Left kidney (tissue), 1 donor: ENCODE measurements at regions not wholly inside any gene's neighbourhood (a gene's known extent, or its start where the extent isn't known, plus 50 kb on each side); places are given as distances from the start of the nearest gene placed in this dataset.

Experiments
- DNase-seq: peaks from one replicate; pipeline ENCODE4 v3.0.0-alpha.2; 2013

DNA sequence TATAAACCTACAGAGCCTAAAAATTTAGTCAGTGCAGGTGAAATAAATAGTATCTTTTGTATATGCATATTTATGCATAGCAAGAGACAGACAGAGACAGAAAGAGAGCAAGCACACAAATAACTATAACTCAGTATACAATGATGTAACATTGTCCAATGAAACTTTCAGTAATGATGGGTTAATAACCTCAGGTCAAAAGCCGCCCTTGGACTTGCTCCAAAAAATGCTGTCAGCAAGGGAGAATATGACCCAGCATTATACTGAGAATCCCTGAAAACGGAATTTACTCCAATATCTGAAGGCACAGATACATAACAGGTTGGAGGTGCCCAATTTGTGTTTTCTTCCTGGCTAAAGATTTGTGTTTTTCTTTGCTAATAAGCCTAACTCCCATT, 590.6 kb upstream of the NOX3 start:
- DNase-seq = no peak

DNA sequence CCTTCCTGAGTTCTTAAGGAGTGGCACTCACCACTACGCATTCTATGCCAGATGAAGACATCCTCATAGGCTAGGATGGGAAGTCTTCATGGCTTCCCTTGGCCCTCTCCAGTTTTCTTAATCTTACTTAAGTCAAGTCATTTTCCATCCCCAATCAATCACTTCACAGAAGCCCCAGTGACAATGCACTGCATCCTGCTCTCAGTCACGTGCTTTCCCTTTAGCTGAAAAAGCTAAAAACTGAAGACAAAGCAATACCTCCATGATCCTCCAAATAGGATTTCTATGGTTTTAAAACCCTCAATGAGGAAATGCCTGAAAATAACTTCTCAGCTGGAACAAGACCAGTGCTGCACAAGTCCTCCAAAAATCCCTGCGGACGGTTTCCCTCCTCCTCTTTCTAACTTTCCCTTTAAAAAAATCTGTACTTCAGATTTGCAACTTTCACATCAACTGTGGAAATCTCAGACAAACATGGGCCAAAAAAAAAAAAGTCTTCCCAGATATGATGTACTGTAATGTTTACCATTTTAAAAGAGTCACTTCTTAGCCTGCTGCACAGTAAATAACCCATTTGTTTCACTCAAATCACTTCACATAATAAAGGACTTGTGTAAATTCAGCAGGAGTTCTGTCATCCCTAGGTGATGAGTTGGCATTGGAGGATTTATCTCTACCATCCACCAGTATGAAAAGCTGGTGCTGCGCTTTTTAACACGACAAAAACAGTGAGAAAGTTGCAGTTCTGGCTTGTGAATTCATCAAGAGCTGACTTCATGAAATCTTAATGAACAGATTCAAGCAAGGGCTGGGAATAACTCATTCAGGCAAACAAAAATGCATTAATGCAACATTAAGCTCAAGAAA, 590.0 kb upstream of the NOX3 start:
- no peak for DNase-seq

DNA sequence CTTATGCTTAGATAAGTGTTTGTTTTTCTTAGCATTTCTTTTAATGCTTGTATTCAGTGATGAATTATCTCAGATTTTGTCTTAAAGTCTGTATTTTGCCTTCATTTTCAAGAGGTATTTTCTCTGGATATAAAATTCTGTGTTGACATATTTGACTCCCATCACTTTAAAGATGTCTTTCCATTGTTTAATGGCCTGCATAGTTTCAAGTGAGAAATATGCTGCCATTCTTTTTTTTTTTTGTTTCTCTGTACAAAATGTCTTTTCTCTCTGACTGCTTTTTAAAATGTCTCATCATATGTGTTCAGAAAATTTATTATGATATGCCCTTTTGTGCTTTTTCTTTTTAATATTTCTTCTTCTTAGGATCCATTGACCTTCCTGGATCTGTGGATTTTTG, 578.0 kb upstream of the NOX3 start:
- no peak for DNase-seq

DNA sequence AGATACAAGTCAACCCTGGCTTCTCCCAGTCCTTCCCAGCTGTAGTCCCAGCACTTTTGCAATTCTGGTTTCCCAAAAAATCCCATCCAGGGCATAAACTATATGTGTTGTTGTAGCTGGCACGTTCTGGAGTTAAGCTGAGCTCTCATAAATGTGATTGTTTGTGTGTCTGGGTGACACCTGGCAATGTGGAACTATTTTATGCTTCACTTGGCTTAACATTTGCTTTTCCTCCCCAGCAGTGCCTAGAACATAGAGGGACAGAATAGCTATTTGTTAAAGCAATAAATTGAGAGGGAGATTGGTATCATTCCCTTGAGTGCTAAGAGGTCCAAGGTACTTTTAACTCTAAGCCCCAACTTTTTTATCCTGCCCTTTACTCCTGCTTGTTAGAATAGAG, 575.9 kb upstream of the NOX3 start:
- DNase-seq = no peak

DNA sequence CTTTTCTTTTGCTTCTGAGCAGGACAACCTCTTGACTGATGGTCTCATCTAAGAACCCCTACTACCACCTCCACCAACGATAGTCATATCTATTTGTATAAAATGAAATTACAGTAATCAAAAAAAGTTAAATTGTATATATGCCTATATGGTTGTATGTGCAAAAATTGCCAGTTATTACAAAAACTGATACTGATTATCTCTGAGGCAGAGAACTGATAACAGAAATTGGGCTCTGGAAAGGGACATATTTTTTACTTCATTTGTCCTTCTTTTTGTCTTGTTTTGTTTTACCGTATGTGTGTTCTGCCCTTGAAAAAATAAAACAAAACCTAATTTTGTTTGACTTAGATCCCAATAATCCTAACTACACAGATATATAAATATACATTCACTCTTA, 574.4 kb upstream of the NOX3 start:
- no peak for DNase-seq

DNA sequence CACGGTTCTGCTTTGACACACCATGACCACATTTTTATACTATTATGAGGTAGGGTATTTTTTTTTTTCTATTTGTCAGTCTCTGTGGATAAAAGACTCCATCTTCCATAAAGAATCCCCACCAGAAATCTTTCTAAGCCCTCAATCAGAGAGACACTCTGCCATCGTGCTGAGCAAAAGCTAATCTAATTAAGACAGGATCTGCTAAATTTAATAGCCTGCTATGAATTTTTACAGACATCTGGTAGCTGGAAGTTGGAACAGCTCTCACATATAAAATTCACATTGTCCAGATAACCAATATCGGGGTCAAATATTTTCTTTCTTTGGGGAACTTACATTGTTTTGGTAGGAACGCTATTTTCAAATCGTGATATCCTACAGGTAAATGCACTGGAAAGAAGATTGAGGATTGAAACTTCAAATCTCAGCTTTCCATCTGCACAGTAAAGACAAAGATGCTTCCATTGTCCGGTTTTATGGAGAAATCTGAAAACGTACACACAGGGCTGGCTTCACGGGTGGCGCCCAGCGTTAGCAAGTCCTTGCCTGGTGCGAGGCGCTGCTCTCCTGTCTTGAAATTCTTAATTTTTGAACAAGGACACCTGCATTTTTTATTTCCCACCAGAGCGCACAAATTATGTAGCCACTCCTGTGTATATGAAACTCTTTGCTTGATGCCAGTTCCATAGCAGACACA, 573.8 kb upstream of the NOX3 start:
- no peak for DNase-seq

DNA sequence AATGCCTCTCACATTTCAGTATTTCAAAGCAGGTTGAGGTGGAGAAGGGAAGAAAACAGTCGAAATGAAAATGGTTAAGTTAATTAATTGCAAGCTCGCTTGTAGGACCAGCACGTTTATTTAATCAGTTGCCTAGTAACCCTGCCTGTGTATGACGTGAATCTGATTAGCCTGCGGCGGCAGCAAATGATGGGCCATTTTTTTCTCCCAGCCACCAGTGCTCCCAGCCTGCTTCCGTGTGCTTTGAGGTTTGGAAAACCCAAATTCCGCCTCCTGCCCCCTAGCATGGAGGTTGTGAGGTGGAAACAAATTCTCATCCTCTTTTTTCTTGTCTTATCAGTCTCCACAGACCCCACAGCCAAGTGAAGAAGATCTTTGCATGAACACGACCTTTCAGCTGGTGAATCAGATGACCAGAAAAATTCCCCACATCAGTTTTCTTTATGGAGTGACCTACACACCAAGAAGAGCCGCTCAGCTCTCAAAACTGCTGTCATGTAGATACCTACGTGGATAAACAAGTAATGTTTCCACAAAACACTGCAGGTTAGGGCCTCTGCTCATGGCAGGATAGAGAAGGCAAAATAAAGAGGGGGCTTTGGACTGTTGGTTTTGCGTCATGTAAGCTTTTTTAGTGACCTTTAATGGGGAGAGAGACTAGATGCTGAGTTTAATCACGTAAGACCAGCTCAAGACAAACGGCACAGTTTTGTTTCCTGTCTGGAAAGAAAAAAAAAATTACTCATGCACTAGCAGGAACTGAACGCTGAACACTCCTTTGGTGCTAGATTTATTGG, 572.9 kb upstream of the NOX3 start:
- DNase-seq = peak; percentile 46

DNA sequence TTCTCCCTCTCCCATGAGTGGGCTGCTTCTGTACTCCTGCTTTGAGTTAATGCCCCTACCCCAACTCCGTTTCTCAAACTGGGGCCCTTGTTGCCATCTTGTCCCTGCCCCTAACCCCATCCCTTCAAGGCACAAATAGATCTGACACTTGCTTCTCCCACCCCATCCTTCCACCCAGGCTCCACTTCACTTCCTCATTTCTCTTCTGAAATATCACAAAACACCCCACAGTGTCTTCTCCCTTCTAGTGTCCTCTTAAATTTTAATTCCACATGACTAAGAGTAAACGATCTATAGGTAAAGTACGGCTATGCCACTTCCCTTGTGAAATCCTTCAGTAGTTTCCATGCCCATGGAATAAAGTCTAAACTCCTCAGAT, 571.6 kb upstream of the NOX3 start:
- no peak for DNase-seq

DNA sequence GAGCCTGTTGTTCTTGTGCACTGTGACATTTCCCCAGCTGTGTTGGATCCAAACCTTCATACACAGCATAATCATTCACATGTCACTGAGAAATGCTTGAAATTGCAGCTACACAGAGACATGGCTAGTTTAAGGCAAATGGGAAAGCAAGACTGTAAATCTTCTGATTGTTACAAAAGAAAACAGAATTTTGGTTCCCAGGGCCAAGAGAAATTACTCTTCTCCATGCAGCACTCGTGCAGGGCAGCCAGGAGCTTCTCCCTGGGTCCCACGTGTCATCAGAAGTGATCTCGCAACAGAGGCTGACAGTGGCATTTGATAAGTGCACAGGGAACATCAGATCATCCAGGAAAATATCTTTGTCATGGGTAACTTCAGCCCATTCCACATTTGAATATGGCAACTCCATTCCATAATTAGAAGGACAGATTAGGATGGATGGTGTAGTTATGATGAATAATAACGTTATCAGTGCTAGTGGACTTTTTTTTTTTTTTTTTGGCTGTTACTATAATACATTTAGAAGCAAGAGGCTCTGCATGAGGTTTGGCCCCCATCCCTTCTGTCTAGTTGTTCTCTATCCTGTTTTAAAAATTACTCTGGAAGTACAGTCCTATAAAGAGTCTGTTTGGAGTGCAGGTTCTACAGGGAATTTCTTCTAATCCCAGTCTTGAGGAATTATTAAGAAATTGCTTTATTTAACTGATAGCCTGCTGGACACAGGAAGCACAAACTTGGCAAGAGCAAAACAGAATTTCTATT, 571.0 kb upstream of the NOX3 start:
- peak; percentile 40 for DNase-seq

DNA sequence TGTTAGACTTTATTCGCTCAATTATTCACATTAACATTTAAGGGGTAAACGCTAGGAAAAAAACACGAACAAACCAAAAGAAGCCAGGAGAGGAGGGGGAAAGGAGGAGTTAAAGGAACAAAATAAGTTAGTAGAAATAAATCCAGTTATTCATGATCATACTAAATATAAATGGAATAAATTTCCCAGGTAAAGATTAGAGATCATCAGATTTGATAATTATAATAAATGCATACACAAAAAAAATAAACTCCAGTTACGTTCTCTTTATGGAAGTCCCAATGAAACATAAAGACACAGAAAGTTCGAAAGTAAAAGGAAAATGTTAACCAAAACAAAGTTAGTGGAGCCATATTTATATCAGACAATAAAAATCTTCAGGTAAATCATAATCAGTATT, 568.7 kb upstream of the NOX3 start:
- no peak for DNase-seq

DNA sequence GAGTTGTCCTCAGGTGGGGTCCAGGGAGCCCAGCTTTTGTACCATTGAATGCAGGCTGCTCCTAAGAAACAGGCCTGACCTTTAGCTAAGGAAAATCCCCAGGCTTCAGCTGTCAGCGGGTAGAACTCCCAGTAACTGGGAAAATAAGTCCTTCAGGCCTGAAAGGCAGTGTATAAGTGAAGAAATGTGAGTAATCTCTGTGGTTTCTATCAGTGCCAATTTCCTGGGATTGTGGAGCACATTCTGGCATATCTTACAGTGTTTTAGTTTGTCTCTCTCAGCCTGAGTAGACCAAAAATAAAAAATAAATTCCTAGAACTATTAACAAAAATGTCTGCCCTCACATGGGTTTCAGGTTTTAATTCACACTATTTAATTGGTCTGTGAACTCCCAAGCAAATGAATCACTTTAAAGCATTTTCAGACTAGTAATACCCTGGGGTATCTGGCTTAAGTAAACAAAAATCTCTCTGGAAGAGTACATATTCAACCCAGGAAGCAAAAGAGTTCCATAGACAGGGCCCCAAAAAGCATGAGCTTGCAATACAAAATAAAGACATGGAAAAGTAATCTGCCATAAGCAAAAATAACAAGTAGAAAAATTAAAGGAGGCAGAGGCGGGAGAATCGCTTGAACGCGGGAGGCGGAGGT, 566.2 kb upstream of the NOX3 start:
- DNase-seq = no peak

DNA sequence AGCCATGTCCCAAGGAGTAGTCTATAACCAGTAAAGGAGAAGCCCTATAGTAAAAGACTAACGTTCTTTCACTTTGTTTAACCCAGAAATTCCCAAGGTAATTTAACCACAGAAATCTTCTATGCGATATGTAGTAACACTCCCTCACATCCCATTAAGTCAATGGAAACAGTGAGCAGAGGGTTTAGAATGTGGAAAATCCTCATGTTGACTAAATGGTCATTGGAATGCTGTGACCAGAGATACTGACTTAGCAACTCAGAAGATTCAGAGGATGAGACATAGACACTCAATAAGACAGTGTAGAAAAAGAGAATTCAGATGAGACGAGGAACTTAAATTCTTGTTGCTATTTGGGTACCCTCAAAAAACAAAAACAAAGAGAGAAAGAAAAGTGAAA, 562.2 kb upstream of the NOX3 start:
- no peak for DNase-seq

DNA sequence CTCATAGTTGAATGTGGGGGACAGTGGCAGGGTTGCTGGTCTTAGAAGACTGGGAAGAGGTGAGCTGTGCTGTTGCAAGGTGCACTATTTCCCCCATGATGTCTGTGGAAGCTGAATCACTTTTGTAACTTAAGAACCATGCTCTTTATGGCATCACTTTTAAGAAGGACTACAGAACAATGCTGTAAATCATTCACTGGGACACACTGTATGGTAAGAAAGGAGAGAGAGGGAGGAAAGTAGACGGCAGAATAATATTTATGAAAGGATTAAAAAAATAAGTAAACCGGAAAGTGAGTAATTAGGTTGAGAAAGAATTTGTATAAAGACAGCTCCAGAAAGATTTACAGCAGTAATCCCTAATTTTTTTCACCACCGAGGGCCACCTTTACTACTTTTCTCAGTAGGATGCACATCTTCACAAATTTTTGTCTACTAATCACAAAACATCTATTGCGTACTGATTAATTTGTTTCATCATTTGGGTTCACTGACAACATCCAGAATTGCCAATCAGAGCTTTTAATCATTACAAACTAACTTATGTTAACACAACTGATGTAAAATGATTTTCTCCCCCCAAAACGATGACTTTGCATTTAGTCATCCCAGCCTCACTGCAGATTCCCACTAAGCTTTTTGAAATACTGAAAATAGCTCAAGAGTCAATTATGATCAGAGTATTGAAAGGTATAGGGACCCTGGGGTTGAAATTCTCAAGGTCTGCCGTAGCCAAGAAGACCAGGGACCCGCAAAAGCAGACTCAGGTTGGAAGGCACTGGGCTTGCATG, 560.7 kb upstream of the NOX3 start:
- DNase-seq = no peak

DNA sequence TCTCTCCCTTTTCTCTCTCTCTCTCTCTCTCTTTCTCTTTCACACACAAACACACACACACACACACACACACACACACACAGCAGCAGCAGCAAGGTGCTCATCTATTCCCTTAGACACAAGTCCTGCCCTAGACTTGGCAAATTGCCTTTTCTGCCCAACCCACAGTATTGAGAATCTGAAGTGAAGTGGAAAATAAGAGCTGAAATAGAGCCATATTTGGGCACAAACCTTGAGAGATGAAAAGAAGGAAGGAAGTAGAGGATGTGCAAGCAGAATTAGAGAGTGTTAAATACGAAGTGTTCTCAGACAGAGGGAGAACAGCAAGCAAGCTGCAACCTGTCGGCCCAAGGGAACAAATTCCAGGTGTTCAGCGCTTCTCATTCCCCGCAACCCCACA, 557.5 kb upstream of the NOX3 start:
- no peak for DNase-seq

DNA sequence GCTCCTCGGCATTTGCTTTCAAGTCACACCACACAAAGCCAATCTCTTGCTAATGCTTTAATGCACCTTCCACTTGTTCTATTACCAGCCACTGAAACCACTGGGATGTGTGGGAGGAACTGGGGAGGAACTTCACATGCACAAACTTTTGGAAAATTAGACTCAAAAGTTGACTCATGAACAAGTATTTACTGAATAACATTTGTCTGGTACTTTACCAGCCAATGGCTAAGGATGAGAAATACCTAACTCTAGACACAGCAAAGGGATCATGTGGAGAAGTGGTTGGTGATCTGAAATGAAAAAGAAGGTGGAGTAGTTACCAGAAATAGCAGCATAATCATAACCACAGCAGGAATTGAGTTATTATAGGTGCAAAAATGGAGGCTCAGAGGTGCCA, 554.0 kb upstream of the NOX3 start:
- DNase-seq = no peak

DNA sequence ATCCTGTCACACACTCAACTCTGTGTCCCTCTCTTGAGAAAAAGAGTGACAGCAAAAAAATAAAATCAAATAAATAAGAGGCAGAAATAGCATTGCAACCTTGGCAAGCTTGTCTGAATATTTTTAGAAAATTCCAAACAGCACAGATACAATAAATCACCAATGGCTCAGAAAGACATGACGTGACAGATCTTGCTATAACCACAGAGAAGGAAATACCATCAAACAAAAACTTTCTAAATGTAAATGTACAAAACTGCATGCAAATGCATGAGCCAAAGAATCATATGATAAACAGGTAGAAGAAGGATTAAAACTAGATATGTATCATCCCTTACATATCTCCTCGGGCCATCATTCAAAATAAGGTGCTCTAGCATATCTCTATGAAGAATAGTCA, 549.2 kb upstream of the NOX3 start:
- DNase-seq = no peak

DNA sequence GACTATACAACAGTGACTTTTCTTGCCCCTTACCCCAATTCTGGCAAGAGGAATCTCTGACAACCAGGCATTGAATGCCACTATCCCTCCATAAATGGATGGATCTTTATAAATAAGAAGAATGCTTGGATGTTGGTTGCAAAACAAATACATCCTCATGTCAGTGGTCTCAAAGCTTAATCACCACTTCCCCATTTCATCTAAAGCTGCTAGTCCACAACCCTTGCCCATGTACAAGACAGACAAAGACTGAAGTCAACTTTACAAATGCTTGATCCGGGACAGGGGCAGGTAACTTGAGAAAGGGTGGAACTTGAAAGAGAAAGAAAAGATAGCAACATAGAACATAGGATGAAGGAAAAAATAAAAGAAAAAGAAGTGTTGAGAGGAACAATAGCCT, 540.5 kb upstream of the NOX3 start:
- DNase-seq = no peak

DNA sequence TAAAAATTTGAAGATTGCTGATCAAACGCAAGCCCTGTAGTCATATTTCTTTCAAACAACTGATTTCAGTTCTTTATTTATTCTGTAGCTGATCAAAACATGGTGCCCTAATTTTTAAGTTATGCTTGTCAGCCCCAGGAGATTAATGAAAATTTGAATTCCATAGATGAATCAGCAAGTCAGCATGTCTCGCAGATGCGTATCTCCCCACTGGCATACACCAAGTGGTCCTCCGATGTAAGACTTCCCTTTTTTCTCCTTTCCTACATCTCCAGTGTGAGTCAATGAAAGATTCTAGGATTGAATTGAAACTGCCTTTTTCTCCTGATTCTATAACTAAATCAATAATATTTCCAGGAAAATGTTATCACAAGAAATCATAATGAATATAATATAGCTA, 539.6 kb upstream of the NOX3 start:
- DNase-seq = no peak

DNA sequence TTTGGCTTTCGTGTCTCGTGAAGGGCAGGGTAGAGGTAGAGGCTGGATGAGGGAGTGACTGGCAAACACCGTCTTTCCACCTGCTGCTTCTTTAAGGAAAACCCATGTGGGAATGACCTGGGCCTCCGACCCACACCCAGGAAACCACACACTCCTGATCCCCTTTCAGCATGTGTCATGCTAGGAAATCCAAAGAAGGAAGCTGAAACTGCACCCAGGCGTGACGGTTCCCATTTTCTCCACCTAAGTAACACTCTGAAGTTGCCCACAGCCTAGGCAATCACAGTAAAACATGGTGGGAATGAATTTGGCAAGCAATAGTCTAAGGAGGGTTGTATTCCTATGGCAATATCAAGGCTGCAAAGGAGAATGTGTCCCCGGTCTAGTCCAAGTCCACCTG, 538.4 kb upstream of the NOX3 start:
- no peak for DNase-seq

DNA sequence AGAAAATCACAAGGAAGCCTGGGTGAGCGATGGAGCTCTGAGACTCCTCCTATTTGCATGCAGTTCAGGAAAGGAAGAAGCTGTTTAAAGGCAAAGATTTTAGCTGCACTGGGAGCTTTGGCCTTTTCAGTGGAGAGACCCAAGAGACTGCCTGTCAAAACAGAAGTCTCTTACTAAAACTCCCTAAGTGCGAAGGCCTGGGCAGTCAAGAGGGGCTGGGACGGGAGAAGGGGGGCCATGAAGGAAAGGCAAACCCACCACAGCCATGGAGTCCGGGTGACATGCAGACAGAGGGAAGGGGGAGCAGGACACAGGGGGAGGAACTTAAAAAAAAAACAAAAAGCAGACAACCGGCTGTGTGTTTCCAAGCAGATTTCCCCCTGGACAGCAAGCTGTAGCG, 537.6 kb upstream of the NOX3 start:
- no peak for DNase-seq

DNA sequence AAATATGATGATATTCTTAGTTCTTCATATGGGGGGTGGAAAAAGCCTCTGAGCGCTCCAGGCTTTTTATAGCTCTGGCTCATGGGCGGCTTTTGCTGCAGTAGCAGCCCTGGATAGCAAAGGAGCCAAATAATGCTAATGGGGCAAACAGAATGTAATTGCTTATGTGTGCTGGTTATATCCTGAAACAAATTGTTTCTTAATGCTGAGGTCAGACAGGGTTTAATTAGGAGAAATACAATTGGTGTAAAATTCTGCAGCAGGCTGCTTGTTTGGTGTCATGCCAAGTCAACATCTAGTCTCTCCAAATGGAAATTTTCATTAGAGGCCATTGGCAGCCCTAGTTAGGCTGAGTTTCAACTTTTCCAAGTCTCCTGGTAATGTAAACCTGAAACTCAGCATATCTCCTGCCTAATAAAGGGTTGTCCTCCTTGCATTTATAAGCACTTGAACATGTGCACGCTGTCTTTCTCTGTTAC, 530.1 kb upstream of the NOX3 start:
- DNase-seq = no peak
